ENCODE measurements at regions not wholly inside any gene's neighbourhood (a gene's known extent, or its start where the extent isn't known, plus 50 kb on each side); places are given as distances from the start of the nearest gene placed in this dataset.

DNA sequence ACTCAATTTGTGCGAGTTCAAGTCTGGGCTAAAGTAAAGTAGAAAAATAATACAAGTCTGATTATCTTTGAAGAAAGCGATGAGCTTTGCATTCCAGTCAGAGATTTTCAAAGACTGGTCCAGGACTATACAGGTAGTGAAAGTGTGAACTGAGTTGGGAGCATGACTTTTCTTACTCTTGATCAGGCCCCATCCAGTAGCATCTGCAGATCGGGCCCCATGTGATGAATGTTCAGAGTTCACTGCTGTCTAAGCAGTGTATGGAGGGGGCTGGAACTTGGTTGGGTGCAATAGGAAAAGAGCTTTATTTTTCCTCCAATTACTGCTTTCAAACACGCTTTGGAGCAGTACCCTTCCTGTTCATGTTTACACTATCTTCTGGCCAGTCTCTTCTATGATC lies 747.4 kb upstream of the ID2 start:
- Histone ChIP-seq H3F3A (ENCODE audit: control insufficient read depth, insufficient read depth) (no peaks in the 10 kb centered on the region), H3K4me3 (ENCODE audit: low read length) (no peak overlapping the region), H3K36me3 (ENCODE audit: control insufficient read depth, low read length) (no peaks in the 10 kb centered on the region), H3K27ac (ENCODE audit: low read depth, low read length) (no peak overlapping the region), H4K20me1 (ENCODE audit: control insufficient read depth, insufficient read depth, low read depth, low read length) (no peaks in the 10 kb centered on the region), H3K27me3 (ENCODE audit: control insufficient read depth, low read length) (no peaks in the 10 kb centered on the region), H3K9me2 (replicated peaks; ENCODE audit: control insufficient read depth, low read length) (no peaks in the 10 kb centered on the region; the same call in 1 of the 2 replicates), H3K4me2 (ENCODE audit: low read length) (no peak overlapping the region), H3K9me3 (ENCODE audit: control insufficient read depth, insufficient read depth, low read length) (no peaks in the 10 kb centered on the region; the same call in 1 of the 2 replicates), H3K79me2 (ENCODE audit: control insufficient read depth, low read length) (no peaks in the 10 kb centered on the region), H3K4me1 (ENCODE audit: control insufficient read depth, low read length) (no peaks in the 10 kb centered on the region)
- TF ChIP-seq EZH2phosphoT487 (IDR thresholded peaks at IDR 0.05; ENCODE audit: borderline replicate concordance, low read length): no peak
- TF ChIP-seq, protein P1, sequence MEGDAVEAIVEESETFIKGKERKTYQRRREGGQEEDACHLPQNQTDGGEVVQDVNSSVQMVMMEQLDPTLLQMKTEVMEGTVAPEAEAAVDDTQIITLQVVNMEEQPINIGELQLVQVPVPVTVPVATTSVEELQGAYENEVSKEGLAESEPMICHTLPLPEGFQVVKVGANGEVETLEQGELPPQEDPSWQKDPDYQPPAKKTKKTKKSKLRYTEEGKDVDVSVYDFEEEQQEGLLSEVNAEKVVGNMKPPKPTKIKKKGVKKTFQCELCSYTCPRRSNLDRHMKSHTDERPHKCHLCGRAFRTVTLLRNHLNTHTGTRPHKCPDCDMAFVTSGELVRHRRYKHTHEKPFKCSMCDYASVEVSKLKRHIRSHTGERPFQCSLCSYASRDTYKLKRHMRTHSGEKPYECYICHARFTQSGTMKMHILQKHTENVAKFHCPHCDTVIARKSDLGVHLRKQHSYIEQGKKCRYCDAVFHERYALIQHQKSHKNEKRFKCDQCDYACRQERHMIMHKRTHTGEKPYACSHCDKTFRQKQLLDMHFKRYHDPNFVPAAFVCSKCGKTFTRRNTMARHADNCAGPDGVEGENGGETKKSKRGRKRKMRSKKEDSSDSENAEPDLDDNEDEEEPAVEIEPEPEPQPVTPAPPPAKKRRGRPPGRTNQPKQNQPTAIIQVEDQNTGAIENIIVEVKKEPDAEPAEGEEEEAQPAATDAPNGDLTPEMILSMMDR (IDR thresholded peaks at IDR 0.05; ENCODE audit: low read depth, low read length, poor library complexity, severe bottlenecking): no peak

DNA sequence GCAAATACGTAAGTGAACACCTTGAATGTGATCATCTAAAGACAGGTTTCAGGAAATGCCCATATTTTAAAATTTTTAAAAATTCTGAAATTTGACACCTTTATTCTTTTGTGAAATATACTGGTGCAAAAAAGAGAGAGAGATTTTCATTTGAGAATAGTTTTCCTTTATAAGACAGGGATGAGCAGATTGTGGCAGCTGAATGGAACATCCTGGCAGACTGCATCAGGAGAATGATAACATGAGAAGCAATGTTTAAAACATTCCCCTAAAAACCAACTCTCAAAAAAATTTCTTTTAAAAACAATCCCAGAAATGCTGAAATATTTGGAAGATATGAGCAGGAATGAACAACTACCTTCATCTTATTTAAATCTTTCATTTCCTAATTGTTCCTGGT lies 744.8 kb upstream of the ID2 start:
- Histone ChIP-seq H3K79me2 (ENCODE audit: control insufficient read depth, low read length) (no peaks in the 10 kb centered on the region), H3F3A (ENCODE audit: control insufficient read depth, insufficient read depth) (no peaks in the 10 kb centered on the region), H3K9me2 (replicated peaks; ENCODE audit: control insufficient read depth, low read length) (no peaks in the 10 kb centered on the region; the same call in 1 of the 2 replicates), H3K27me3 (ENCODE audit: control insufficient read depth, low read length) (no peaks in the 10 kb centered on the region), H4K20me1 (ENCODE audit: control insufficient read depth, insufficient read depth, low read depth, low read length) (no peaks in the 10 kb centered on the region), H3K4me3 (ENCODE audit: low read length) (no peak overlapping the region), H3K4me1 (ENCODE audit: control insufficient read depth, low read length) (peaks cover 14% of the 10 kb centered on the region), H3K27ac (ENCODE audit: low read depth, low read length) (no peak overlapping the region), H3K9me3 (ENCODE audit: control insufficient read depth, insufficient read depth, low read length) (no peaks in the 10 kb centered on the region), H3K4me2 (ENCODE audit: low read length) (no peak overlapping the region), H3K36me3 (ENCODE audit: control insufficient read depth, low read length) (no peaks in the 10 kb centered on the region)
- TF ChIP-seq, protein P1 (IDR thresholded peaks at IDR 0.05; ENCODE audit: low read depth, low read length, poor library complexity, severe bottlenecking): no peak
- TF ChIP-seq EZH2phosphoT487 (IDR thresholded peaks at IDR 0.05; ENCODE audit: borderline replicate concordance, low read length): no peak

DNA sequence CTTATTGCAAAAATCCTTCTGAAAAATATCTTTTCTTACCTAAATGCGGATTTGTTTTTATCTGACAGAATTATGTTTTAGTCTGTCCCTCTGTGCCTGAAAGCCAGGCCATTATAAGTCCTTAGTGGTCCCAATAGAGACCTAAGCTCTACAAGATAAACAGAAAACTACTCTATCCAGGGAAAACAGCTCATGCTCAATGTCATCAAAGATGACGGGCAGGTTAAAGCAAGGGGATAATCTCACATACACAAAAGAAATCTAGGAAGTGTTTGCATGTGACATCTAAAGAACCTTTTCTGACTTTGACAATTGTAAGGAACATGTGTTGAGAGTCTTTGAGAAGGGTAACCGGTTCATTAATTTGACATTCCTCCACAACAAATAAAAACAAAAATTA lies 741.1 kb upstream of the ID2 start:
- Histone ChIP-seq H3F3A (ENCODE audit: control insufficient read depth, insufficient read depth) (no peaks in the 10 kb centered on the region), H3K4me2 (ENCODE audit: low read length) (no peak overlapping the region), H3K4me3 (ENCODE audit: low read length) (no peak overlapping the region), H3K4me1 (ENCODE audit: control insufficient read depth, low read length) (peaks cover 22% of the 10 kb centered on the region), H3K36me3 (ENCODE audit: control insufficient read depth, low read length) (no peaks in the 10 kb centered on the region), H3K27me3 (ENCODE audit: control insufficient read depth, low read length) (no peaks in the 10 kb centered on the region), H3K27ac (ENCODE audit: low read depth, low read length) (no peak overlapping the region), H4K20me1 (ENCODE audit: control insufficient read depth, insufficient read depth, low read depth, low read length) (no peaks in the 10 kb centered on the region), H3K79me2 (ENCODE audit: control insufficient read depth, low read length) (no peaks in the 10 kb centered on the region), H3K9me3 (ENCODE audit: control insufficient read depth, insufficient read depth, low read length) (no peaks in the 10 kb centered on the region), H3K9me2 (replicated peaks; ENCODE audit: control insufficient read depth, low read length) (no peaks in the 10 kb centered on the region)
- TF ChIP-seq EZH2phosphoT487 (IDR thresholded peaks at IDR 0.05; ENCODE audit: borderline replicate concordance, low read length): no peak
- TF ChIP-seq, protein P1 (IDR thresholded peaks at IDR 0.05; ENCODE audit: low read depth, low read length, poor library complexity, severe bottlenecking): no peak

Data from DOHH2 (cell line).